ENCODE measurements at regions not wholly inside any gene's neighbourhood (a gene's known extent, or its start where the extent isn't known, plus 50 kb on each side); places are given as distances from the start of the nearest gene placed in this dataset.

- H2BK15ac ChIP-seq (ENCODE audit: low read length) = no peak overlapping the region
- H3K4me3 ChIP-seq (ENCODE audit: extremely low read depth in 1 of 4, insufficient read depth in 2 of 4, low read depth in 3 of 4, low read length in 4 of 4) = no peak overlapping the region
- H2BK5ac ChIP-seq (ENCODE audit: low read depth, low read length) = no peak overlapping the region
- H3K79me1 ChIP-seq (ENCODE audit: low read depth, low read length) = no peaks in the 10 kb centered on the region
- no peaks in the 10 kb centered on the region for H3K4me1 ChIP-seq (replicated peaks in 1 of 4; ENCODE audit: control insufficient read depth in 3 of 4, insufficient read depth in 4 of 4, low read length in 3 of 4)
- 95% methylated on average over 1 of the region's 1 CpG; no CpG with 5 or more reads in 1 of the 2 experiments for WGBS, 2 experiments (ENCODE audit: extremely low coverage in 1 of 2, insufficient coverage in 1 of 2, insufficient read length in 1 of 2, insufficient replicate concordance in 2 of 2, low coverage in 1 of 2, low lambda C conversion rate in 2 of 2, missing lambda C conversion rate in 1 of 2)
- no peak overlapping the region for H3K56ac ChIP-seq (replicated peaks; ENCODE audit: insufficient read length, low read depth, low read length)
- H3K36me3 ChIP-seq (ENCODE audit: control insufficient read depth in 2 of 4, insufficient read depth in 4 of 4, low read length in 3 of 4) = no peaks in the 10 kb centered on the region
- no peaks in the 10 kb centered on the region; the same call in 1 of the 2 replicates for H3K23me2 ChIP-seq (ENCODE audit: low read depth, low read length)
- POLR2A ChIA-PET (ENCODE audit: partially characterized antibody) = no interaction called here
- FAIRE-seq (no peak), DNase-seq (ENCODE audit: low read depth in 1 of 2, low spot score in 2 of 2) (no peak)
- no peak overlapping the region for H4K5ac ChIP-seq (ENCODE audit: insufficient read length, low read depth, low read length)
- H3K27me3 ChIP-seq (replicated peaks in 1 of 4; ENCODE audit: control insufficient read depth in 3 of 4, extremely low read depth in 1 of 4, insufficient read depth in 3 of 4, low read length in 3 of 4) = peaks cover 0 to 2% (median 0%) of the 10 kb centered on the region in 4 experiments; a peak in 1 of 7 replicates
- no peak overlapping the region for H2BK12ac ChIP-seq (ENCODE audit: low read depth, low read length)
- H4K8ac ChIP-seq (ENCODE audit: extremely low read depth, insufficient read depth, low read length) = no peak overlapping the region
- no peak overlapping the region for H2BK20ac ChIP-seq (ENCODE audit: low read length)
- H3K79me2 ChIP-seq (ENCODE audit: control insufficient read depth in 1 of 2, insufficient read depth in 2 of 2, low read length in 2 of 2) = no peaks in the 10 kb centered on the region
- H3K23ac ChIP-seq (ENCODE audit: insufficient read length) = no peak overlapping the region
- H3K14ac ChIP-seq (ENCODE audit: insufficient read length) = no peak overlapping the region
- no peak overlapping the region for H3K18ac ChIP-seq (ENCODE audit: extremely low read depth, low read length)
- no peaks in the 10 kb centered on the region for H3K9me3 ChIP-seq (ENCODE audit: insufficient read depth in 2 of 2, low read depth in 1 of 2, low read length in 1 of 2)
- H3K9ac ChIP-seq (replicated peaks in 1 of 4; ENCODE audit: extremely low read depth in 1 of 4, low read depth in 3 of 4, low read length in 3 of 4) = no peak overlapping the region; a peak in 1 of 7 replicates
- H2AK5ac ChIP-seq (ENCODE audit: low read depth, low read length) = no peak overlapping the region
- 0 out of 2 replicates have a peak overlapping the region, but pooled peaks have one; percentile 90 for H2AFZ ChIP-seq (ENCODE audit: low read length)
- H4K20me1 ChIP-seq (replicated peaks in 1 of 2; ENCODE audit: control insufficient read depth in 1 of 2, insufficient read depth in 2 of 2, low read length in 2 of 2) = no peaks in the 10 kb centered on the region
- CTCF ChIA-PET (ENCODE audit: partially characterized antibody) = no interaction called here
- H3K4ac ChIP-seq (replicated peaks; ENCODE audit: insufficient read length, low read depth, low read length) = no peak overlapping the region
- H4K91ac ChIP-seq (replicated peaks; ENCODE audit: insufficient read length, low read length) = no peak overlapping the region
- H3K27ac ChIP-seq (ENCODE audit: low read depth, low read length) = no peak overlapping the region
- no peak overlapping the region for H2BK120ac ChIP-seq (replicated peaks; ENCODE audit: low read depth, low read length)
- H3K4me2 ChIP-seq (ENCODE audit: insufficient read depth in 1 of 2, low read depth in 2 of 2, low read length in 2 of 2) = no peak overlapping the region
- TF ChIP-seq TBP (IDR thresholded peaks at IDR 0.05; ENCODE audit: low read depth, low read length) (no peak), CBX8 (IDR thresholded peaks at IDR 0.05; ENCODE audit: borderline replicate concordance, low read depth, low read length) (no peak), JUND (IDR thresholded peaks at IDR 0.05; ENCODE audit: low read length) (no peak), BACH1 (IDR thresholded peaks at IDR 0.05; ENCODE audit: low read length) (no peak)
Measured at GRCh38 chr4:59127743-59128142, 2017.6 kb upstream of the IGFBP7 start.
